ENCODE measurements at regions not wholly inside any gene's neighbourhood (a gene's known extent, or its start where the extent isn't known, plus 50 kb on each side); places are given as distances from the start of the nearest gene placed in this dataset.
"Not testable (repeated sequence)": the region's sequence is repeated elsewhere in the genome, so short reads cannot be mapped to it uniquely, and the experiment has no call there.

DNA sequence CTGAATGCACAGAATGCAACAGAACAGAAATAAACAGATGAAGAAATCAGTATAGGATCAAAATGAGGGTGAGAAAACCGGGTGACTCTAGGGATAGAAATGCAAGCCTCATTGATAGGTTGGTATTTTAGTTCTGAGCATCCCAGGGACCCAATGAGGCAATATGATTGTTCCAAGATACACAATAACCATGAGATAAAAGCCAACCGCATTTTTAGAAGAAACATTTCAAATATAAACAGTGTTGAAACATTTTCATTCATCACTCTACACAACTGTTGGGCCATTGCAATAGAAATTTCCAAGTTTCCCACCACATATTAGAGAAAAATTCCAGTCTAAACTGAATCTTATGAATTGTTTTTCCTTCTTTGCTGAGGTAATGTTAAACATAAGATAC is 452.3 kb upstream of the PTGER4 start:
- Mint-ChIP-seq H3K27me3 (no peaks in the 10 kb centered on the region), H3K9me3 (no peaks in the 10 kb centered on the region), H3K4me1 (peaks cover 27% of the 10 kb centered on the region), H3K36me3 (peaks cover 3% of the 10 kb centered on the region), H3K27ac (no peak overlapping the region), H3K4me3 (no peak overlapping the region)
- DNase-seq = no peak

DNA sequence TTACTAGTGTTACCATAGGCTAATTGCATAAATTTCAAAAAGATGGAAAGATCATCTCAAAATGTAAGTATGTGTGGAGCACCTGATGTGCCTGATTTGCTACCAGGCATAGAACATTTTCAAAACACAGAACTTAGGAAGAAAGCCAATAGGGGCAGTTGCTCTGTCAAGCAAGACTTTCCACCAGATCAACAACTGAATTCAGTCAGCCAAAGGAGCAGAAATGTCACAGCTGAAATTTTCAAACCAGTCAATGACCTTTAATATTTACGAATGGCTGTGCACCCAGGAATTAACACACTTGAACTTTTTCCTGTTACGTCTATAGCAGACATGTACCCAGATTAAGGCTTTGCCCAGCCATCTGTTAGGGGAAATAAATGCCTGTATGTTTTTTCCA is 452.8 kb upstream of the PTGER4 start:
- no peaks in the 10 kb centered on the region for H3K27me3 Mint-ChIP-seq
- no peak for DNase-seq
- peaks cover 3% of the 10 kb centered on the region for H3K36me3 Mint-ChIP-seq
- no peak overlapping the region for H3K4me3 Mint-ChIP-seq
- no peak overlapping the region for H3K27ac Mint-ChIP-seq
- peaks cover 27% of the 10 kb centered on the region for H3K4me1 Mint-ChIP-seq
- H3K9me3 Mint-ChIP-seq = no peaks in the 10 kb centered on the region

- not testable (repeated sequence) for H3K4me3 Mint-ChIP-seq, H3K27me3 Mint-ChIP-seq, H3K9me3 Mint-ChIP-seq, H3K36me3 Mint-ChIP-seq
- Mint-ChIP-seq H3K27ac (peak overlapping the region; percentile 25), H3K4me1 (peaks cover 31% of the 10 kb centered on the region)
- DNase-seq = peak; percentile 3
These were observed 454.6 kb upstream of the PTGER4 start for GRCh38 chr5:40225147-40225546.

DNA sequence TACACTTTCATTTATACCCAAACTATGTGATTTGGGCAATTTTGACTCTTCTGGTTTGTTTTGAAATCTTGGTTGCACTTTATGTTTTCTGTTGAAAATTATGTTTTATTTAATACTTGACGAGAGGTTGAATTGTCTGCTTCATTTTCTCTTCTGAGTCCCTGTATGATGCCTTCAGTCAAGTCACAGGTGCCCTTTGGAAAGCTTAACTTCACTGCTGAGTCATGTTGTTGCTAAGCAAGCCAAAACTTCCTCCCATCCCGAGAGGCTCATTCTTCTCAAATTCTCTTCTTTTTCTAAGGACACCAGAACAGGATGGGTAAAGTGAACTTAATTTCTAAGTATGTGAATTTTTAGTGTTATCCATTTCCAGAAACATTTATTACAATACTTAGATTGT is 455.3 kb upstream of the PTGER4 start:
- Mint-ChIP-seq H3K36me3 (peaks cover 3% of the 10 kb centered on the region), H3K4me3 (peak overlapping the region; percentile 11), H3K9me3 (no peaks in the 10 kb centered on the region), H3K27ac (peak overlapping the region; percentile 80), H3K4me1 (peaks cover 31% of the 10 kb centered on the region), H3K27me3 (no peaks in the 10 kb centered on the region)
- DNase-seq = no peak

DNA sequence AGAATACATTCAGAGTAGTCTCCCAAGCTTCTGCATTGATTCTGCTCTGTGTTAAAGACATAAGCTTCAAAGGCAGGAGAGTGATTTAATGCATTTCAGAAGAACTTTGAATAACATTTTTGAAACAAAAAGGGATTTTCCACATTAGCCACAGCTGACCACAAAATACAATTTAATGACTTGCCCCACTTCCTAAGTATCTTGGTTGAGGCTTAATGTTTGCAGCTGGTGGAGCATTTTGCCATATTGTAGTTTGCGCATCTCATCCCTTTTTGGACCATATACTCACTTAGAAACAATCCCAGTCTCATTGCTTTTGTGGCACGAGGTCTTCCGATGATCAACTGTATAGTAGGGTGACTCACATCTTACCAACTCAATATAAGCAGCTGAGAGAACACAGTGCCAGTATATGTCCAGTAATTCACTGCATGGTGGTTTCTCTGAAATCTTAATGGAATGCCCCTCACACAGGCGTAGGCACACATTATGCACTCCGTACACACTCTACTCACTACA is 455.8 kb upstream of the PTGER4 start:
- H3K27ac Mint-ChIP-seq = peak overlapping the region; percentile 80
- no peaks in the 10 kb centered on the region for H3K9me3 Mint-ChIP-seq
- H3K36me3 Mint-ChIP-seq = peaks cover 3% of the 10 kb centered on the region
- peaks cover 31% of the 10 kb centered on the region for H3K4me1 Mint-ChIP-seq
- no peaks in the 10 kb centered on the region for H3K27me3 Mint-ChIP-seq
- H3K4me3 Mint-ChIP-seq = peak overlapping the region; percentile 11
- peak; percentile 31 for DNase-seq

DNA sequence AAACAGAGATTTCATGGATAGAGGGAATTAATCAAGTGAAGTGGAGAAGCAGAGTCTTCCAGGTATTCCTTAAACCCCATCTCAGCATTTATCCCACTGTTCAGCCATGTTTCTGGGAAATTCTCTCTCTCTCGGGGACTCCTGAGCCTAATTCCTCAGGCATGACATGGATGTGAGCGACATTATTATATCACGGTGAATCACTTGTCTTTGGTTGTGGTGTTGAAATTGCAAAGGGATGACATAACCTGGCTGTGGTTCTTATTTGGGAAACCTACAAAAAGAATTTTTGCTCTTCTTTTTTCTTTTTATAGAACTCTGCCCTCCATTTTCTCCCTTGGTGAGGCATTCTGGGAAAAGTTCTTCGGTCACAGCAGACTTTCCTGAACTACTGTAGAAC is 457.9 kb upstream of the PTGER4 start:
- H3K27ac Mint-ChIP-seq = no peak overlapping the region
- H3K9me3 Mint-ChIP-seq = peaks cover 7% of the 10 kb centered on the region
- DNase-seq = no peak
- peaks cover 36% of the 10 kb centered on the region for H3K4me1 Mint-ChIP-seq
- H3K27me3 Mint-ChIP-seq = no peaks in the 10 kb centered on the region
- no peak overlapping the region for H3K4me3 Mint-ChIP-seq
- peaks cover 3% of the 10 kb centered on the region for H3K36me3 Mint-ChIP-seq

GRCh38 chr5:40221255-40221654 is 458.5 kb upstream of the PTGER4 start:
- H3K4me3 Mint-ChIP-seq = no peak overlapping the region
- no peak for DNase-seq
- H3K36me3 Mint-ChIP-seq = peaks cover 3% of the 10 kb centered on the region
- H3K4me1 Mint-ChIP-seq = peaks cover 35% of the 10 kb centered on the region
- H3K9me3 Mint-ChIP-seq = peaks cover 7% of the 10 kb centered on the region
- no peak overlapping the region for H3K27ac Mint-ChIP-seq
- H3K27me3 Mint-ChIP-seq = peaks cover under 1% of the 10 kb centered on the region

- DNase-seq = no peak
These were observed 459.5 kb upstream of the PTGER4 start for GRCh38 chr5:40220260-40220659.

DNA sequence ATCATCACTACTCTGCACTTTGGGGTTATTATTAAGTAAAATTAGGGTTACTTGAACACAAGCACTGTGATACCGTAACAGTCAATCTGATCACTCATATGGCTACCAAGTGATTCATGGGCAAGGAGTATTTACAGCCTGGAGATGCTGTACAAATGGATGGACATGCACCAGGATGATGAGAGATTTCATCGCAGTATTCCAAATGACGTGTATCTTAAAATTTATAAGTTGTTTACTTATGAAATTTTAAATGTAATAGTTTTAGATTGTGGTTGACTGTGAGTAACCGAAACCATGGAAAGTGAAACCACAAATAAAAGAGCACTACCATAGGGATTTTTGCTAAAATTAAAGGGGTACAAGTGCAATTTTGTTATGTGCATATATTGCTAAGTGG is 462.2 kb upstream of the PTGER4 start:
- Mint-ChIP-seq H3K4me1 (peaks cover 18% of the 10 kb centered on the region), H3K36me3 (no peaks in the 10 kb centered on the region), H3K4me3 (no peak overlapping the region), H3K9me3 (peaks cover 7% of the 10 kb centered on the region), H3K27me3 (peaks cover 13% of the 10 kb centered on the region), H3K27ac (no peak overlapping the region)
- no peak for DNase-seq

More at GRCh38 chr5:40220260-40220659, 459.5 kb upstream of the PTGER4 start:
- H3K4me3 Mint-ChIP-seq = no peak overlapping the region
- H3K27ac Mint-ChIP-seq = no peak overlapping the region
- H3K27me3 Mint-ChIP-seq = peaks cover 5% of the 10 kb centered on the region
- peaks cover 29% of the 10 kb centered on the region for H3K4me1 Mint-ChIP-seq
- H3K9me3 Mint-ChIP-seq = peaks cover 7% of the 10 kb centered on the region
- peaks cover 3% of the 10 kb centered on the region for H3K36me3 Mint-ChIP-seq

DNA sequence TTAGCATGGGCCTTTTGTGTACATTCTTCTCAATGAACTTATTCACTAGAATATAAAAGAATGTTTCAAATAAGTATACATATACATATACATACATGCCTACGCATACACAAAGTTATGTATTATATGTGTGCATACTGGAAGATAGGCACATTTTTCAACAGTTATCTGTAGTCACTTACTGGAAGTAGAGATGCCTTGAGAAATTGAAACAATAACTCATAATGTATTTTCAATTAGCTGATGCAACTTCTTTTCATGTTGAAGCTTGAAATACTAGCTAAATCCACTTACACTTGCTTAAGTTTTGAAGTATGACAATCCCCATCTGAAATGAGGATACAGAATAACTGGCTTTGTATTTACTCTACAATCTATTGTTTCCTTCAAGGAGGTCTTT is 469.0 kb upstream of the PTGER4 start:
- Mint-ChIP-seq H3K27ac (peak overlapping the region; percentile 86), H3K4me1 (peaks cover 22% of the 10 kb centered on the region), H3K27me3 (peaks cover 7% of the 10 kb centered on the region), H3K4me3 (no peak overlapping the region), H3K36me3 (peaks cover 1% of the 10 kb centered on the region), H3K9me3 (no peaks in the 10 kb centered on the region)
- no peak for DNase-seq

DNA sequence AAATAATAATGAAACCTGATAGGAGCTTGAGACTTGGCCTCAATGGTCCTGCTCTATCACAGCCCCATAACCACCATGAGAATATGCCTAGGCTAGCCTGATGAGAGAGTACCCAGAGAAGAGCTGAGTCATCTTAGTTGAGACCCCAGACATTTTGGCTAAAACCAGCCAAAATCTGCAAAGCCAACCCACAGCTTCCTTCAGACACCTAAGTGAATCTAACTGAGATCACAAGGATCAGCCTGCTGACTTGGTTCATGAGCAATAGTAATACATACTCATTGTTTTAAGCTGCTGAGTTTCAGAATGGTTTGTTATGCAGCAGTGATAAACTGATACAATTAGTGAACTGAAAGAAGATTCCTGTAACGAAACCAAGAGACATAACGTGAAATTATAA is 473.7 kb upstream of the PTGER4 start:
- Mint-ChIP-seq H3K9me3 (no peaks in the 10 kb centered on the region), H3K36me3 (peaks cover 1% of the 10 kb centered on the region), H3K4me3 (no peak overlapping the region), H3K4me1 (peaks cover 15% of the 10 kb centered on the region), H3K27ac (no peak overlapping the region), H3K27me3 (no peaks in the 10 kb centered on the region)
- no peak for DNase-seq

DNA sequence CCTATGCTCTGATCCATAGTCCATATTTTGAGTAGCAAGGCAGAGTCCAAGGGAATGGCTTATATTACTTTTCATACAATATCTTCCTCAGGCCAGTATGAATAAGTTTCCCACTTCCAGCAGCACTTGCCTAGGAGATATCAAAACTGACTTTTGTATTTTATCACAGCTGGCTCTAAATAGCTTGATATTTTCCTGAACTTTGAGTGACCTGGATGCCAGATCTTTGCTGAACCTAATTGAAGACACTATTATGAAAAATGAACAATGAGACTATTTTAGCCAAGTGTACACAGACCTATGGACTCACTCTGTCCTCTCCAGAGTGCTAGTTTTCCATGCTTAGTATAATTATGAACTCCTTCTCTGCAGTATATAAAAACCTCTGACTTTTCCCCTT is 475.6 kb upstream of the PTGER4 start:
- H3K36me3 Mint-ChIP-seq = peaks cover 1% of the 10 kb centered on the region
- H3K27me3 Mint-ChIP-seq = no peaks in the 10 kb centered on the region
- peaks cover 8% of the 10 kb centered on the region for H3K4me1 Mint-ChIP-seq
- no peak for DNase-seq
- H3K27ac Mint-ChIP-seq = no peak overlapping the region
- H3K4me3 Mint-ChIP-seq = no peak overlapping the region
- peaks cover 2% of the 10 kb centered on the region for H3K9me3 Mint-ChIP-seq

GRCh38 chr5:40202814-40203440 is 476.8 kb upstream of the PTGER4 start:
- DNase-seq = no peak
- Mint-ChIP-seq H3K27ac (no peak overlapping the region), H3K4me3 (no peak overlapping the region), H3K9me3 (peaks cover 2% of the 10 kb centered on the region), H3K27me3 (no peaks in the 10 kb centered on the region), H3K4me1 (peaks cover 7% of the 10 kb centered on the region), H3K36me3 (peaks cover 1% of the 10 kb centered on the region)

GRCh38 chr5:40198736-40199135 is 481.0 kb upstream of the PTGER4 start:
- no peak for DNase-seq
- Mint-ChIP-seq H3K4me1 (peaks cover 11% of the 10 kb centered on the region), H3K9me3 (peaks cover 2% of the 10 kb centered on the region), H3K4me3 (no peak overlapping the region), H3K36me3 (no peaks in the 10 kb centered on the region), H3K27me3 (no peaks in the 10 kb centered on the region), H3K27ac (no peak overlapping the region)

GRCh38 chr5:40195574-40195973 is 484.1 kb upstream of the PTGER4 start:
- DNase-seq, H3K9me3 Mint-ChIP-seq, H3K27ac Mint-ChIP-seq, H3K27me3 Mint-ChIP-seq, H3K36me3 Mint-ChIP-seq, H3K4me3 Mint-ChIP-seq: not testable (repeated sequence)
- H3K4me1 Mint-ChIP-seq = peaks cover 11% of the 10 kb centered on the region

DNA sequence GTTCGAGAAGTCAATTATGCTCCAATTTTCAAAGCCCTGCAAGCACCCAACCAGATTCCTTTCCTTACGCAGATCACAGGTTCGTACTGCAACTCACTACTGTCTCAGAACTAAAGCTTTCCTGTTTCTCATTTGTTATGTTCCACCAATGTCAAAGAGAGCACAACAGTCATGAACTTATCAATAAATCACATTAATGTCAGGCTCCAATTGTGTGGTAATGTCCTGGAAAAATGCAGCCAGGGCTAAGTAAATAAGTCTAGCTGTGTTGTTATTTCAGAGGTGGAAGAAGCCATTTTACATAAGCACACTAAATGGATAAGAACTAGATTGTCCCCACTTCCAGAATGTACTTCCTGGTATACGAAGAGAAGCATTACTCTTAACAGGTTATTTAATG is 488.6 kb upstream of the PTGER4 start:
- Mint-ChIP-seq H3K4me1 (peaks cover 2% of the 10 kb centered on the region), H3K4me3 (no peak overlapping the region), H3K27ac (no peak overlapping the region), H3K9me3 (no peaks in the 10 kb centered on the region), H3K27me3 (no peaks in the 10 kb centered on the region), H3K36me3 (no peaks in the 10 kb centered on the region)
- no peak for DNase-seq
